ENCODE measurements at regions not wholly inside any gene's neighbourhood (a gene's known extent, or its start where the extent isn't known, plus 50 kb on each side); places are given as distances from the start of the nearest gene placed in this dataset.
"Not testable (repeated sequence)": the region's sequence is repeated elsewhere in the genome, so short reads cannot be mapped to it uniquely, and the experiment has no call there.

DNA sequence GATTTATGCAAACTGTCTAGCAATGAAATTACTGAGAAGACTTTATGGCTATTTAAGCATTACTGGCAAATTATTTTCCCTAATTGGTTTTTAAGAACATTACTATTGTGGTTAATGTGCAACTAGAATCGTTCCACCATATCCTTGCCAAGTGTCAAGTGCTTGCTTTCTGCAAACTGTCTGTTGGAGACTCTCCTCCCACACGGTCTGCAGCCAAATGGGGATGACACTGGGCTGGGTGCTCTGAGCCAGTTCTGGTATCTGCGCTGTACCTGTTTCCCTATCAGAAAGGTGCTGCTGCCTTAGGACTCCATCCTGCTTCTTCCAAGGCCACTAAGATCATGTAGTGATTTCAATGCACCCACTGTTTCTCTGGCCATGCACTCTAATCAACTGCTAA, 110.4 kb downstream of the RAMP3 start:
- DNase-seq: no peak

GRCh38 chr7:45269192-45269591, 111.6 kb downstream of the RAMP3 start:
- no peak for DNase-seq

DNA sequence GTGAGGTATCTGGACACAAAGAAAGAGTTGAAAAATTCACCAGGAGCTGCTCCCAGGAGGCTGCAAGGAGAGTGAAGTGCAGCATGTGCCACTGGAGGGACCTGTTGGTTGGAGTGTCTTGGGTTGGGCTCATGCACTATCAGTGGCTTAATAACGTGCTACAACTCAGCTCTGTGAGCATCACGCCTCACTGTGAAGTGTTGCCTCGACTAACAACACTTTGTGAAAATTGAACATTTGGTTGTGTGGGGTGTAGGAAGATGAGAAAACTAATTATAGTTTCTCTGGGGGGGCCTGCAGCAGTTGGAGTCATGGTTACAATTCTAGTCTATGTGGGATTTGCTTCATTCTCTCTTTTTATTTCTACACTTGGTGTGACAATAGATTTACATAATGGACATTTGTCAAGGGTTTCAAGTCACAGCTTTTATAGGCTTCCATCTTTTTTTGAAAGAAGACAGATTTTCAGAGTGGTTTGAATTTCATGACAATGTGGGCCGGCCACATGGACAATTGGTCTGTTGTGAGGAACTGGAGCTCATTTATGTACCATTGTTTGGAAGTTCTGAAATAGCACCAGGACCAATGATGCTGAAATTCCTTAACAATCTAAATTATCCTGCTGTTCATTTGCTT, 121.3 kb downstream of the RAMP3 start:
- no peak for DNase-seq

GRCh38 chr7:45289611-45290010, 132.0 kb downstream of the RAMP3 start:
- DNase-seq: not testable (repeated sequence)

DNA sequence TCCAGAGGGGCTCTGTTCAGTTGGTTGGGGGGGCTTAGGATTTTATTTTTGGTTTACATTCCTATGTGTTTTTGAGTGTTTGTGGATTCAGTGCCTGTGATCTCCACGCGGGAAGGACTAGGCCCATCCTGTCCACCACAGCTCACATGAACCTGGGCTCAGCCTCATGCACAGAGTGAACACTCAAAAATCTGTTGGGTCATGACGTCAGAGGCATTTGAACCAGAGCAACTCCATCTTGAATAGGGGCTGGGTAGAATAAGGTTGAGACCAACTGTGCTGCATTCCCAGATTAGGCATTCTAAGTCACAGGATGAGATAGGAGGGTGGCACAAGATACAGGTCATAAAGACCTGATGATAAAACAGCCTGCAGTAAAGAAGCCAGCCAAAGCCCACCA, 133.3 kb downstream of the RAMP3 start:
- DNase-seq: no peak

GRCh38 chr7:45292481-45292880, 134.9 kb downstream of the RAMP3 start:
- no peak for DNase-seq

DNA sequence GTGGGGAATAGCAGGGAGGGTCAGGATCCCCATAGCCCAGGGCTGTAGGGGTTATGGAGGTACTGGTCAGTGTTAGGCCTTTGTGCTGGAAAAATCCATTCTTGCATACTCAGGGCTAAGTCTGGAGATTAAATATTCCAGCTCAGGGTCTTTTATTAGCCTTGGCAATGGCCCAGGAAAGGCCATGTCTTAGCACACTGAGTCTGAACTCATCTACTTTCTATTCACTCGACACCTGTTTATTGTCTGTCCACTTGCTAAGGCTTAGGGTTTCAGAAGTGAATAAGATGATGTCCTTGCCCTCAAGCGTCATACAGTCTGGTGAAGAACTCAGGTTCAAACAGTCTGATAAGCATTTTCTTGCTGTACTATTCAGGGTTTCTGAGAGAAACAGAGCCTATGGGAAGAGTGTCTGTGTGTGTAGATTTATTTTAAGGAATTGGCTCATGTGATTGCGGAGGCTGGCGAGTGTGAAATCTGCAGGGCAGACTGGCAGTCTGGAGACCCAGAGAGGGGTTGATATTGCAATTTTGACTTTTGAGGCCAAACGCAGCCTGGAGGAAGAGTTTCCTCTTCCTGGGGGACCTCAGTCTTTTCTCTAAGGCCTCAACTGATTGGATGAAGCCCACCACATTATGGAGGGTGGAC, 135.8 kb downstream of the RAMP3 start:
- no peak for DNase-seq

DNA sequence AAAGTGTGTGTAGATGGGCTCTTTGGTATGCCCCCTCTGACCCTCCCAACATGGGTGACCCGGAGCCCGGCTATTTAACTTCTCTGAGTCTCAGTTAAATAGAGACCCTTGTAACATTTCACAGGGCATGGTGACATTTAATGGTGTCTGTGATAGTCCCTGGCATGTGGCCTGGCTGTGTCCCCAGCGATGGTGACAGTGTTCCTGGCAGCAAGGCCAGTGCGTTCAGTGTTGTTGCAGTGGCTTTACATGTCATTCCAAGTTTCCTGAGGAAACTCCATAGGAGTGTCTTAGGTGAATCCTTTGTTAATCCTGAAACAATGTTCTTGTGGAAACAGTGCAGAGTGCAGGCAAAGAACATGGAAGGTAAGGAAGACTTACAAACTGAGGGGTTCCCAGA, 137.0 kb downstream of the RAMP3 start:
- no peak for DNase-seq

DNA sequence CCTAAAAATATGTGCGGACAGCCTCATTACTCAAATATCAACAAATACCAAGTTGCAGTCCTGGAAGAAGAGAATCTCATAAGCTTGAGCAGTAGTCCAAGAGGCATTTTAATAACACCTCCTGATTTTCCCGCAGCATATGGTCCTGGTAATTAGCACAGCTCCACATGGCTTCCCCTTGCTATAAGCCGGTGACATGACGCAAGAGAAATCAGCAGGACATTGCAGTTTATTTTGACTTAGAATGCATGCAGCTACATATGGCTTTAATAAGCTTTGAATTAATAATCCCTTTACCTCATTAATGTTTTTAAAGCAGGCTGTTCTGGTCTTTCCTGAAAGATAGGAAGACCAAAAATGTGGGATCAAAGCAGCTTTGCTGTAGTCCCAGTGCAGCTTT, 137.6 kb downstream of the RAMP3 start:
- DNase-seq: no peak

DNA sequence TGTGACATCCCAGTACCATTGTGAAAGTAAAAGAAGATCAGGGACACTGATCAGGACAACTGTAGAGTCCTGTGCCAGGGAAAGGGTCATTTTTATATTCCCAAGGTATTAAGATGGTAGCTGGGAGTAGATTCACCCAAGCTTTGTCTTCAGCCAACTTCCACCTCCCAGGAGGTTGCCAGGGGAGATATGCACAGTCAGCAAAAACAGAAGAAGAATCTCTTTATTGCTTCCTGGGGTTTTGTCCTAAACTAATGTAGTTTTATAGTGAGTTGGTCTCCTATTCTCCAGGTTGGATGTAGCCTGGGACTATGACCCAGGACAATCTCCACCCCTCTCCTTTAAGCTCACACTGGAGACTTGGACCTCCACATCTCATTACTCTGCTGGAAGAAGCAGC, 139.2 kb downstream of the RAMP3 start:
- DNase-seq: no peak

GRCh38 chr7:45306752-45307305, 149.2 kb downstream of the RAMP3 start:
- DNase-seq: no peak

DNA sequence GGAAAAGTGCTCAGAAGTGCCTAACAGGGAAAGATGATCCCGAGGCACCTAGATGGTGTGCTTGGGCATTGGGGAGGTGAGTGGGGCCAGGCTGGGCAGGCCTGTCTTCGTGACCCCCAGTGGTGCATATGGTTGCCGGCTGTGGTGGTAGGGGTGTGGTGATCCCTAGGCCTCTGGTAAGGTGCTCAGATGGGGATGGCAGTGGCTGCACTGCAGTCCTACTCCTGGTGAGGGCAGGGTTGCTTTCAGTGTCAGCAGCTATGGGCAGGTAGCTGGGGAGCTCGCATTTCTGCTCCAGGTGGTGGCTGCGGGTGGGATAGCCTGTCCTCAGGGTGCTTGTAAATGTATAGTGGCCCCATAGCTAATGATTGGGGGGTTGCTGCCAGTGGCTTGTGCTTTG, 154.0 kb downstream of the RAMP3 start:
- no peak for DNase-seq

GRCh38 chr7:45315512-45315911, 157.9 kb downstream of the RAMP3 start:
- not testable (repeated sequence) for DNase-seq

- DNase-seq: no peak
These were observed 167.2 kb downstream of the RAMP3 start for GRCh38 chr7:45324683-45325237.

DNA sequence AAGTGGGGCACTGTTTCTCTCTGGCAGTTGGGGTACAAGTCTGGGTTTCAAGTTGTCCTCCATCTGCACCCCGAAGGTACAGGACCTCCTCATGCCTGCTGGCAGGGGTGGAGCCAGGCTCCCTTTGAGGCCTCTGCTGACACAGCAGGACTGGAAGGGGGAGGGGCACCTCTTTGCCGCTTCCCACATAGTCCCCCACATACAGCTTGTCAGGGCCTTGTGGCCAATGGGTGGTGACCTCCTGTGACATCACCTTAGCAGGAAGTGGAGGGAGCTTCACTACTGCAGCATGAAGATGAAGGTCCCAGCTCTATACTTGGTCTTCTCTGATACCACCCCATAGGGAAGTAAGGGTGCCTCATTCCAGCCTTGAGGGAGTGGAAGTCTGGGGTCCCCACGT, 167.8 kb downstream of the RAMP3 start:
- no peak for DNase-seq

- no peak for DNase-seq
These were observed 170.9 kb downstream of the RAMP3 start for GRCh38 chr7:45328403-45328981.

- no peak for DNase-seq
These were observed 174.0 kb downstream of the RAMP3 start for GRCh38 chr7:45331563-45331962.

DNA sequence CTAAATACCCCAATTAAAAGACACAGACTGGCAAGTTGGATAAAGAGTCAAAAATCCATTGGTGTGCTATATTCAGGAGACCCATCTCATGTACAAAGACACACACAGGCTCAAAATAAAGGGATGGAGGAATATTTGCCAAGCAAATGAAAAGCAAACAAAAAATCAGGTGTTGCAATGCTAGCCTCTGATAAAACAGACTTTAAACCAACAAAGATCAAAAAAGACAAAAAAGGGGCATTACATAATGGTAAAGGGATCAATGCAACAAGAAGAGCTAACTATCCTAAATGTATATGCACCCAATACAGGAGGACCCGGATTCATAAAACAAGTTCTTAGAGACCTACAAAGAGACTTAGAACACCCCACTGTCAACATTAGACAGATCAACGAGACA, 177.4 kb downstream of the RAMP3 start:
- DNase-seq: not testable (repeated sequence)

DNA sequence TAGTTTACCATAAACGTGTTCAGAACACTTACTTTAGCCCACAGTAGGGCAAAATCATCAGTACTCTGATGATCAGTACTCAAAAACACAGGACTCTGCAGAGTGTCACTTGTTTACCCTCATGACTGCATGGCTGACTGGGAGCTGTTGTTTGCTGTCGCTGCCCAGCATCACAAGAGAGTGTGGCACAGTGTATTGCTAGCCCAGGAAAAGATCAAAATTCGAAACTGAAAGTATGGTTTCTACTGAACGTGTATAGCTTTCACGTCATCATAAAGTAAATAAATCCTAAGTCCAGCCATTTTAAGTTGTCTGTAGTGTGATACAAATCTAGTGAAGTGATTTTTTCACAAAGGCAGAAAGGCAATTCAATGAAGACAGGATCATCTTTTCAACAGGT, 184.6 kb downstream of the RAMP3 start:
- DNase-seq: peak; percentile 6

- DNase-seq: no peak
These were observed 186.2 kb downstream of the RAMP3 start for GRCh38 chr7:45343746-45344145.

- no peak for DNase-seq
These were observed 190.2 kb downstream of the RAMP3 start for GRCh38 chr7:45347804-45348203.

DNA sequence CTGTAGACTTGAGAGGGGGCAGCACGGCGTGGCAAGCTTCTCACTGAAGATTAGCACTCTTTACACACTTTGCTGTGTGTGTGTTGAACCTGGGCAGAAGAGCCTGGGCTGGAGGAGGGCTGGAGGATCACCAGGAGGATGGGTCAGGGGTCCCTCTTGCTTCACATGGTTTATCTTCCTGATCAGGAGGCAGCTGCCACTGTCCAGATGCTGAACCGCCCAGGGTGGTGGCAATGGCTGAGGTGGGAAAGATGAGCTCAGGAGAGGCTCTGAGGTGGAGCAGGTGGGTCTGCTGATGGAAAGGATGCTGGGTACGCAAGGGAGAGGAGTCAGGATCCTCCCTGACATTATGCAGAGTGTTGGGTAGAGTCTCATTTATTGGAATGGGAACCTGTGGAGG, 191.5 kb downstream of the RAMP3 start:
- DNase-seq: no peak

- no peak for DNase-seq
These were observed 193.3 kb downstream of the RAMP3 start for GRCh38 chr7:45350896-45351295.

DNA sequence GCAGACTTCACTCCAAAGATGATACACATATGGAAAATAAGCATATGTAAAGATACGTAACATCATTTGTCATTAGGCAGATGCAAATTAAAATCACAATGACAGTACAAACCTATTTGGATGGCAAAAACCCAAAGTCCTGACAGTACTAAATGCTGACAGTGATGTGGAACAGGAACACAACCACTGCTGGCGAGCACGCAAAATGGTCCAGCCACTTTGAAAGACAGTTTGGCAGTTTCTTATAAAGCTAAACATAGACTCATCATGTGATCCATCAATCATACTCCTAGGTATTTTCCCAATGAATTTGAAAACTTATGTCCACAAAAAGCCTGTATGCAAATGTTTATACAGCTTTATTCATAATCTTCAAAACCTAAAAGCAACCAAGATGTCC, 200.7 kb downstream of the RAMP3 start:
- no peak for DNase-seq
